HCT116 (cell line): ENCODE measurements at regions not wholly inside any gene's neighbourhood (a gene's known extent, or its start where the extent isn't known, plus 50 kb on each side); places are given as distances from the start of the nearest gene placed in this dataset.

Experiments
- ATAC-seq: fragments of 200-7000 bp; cut with Tn5 transposase; 2 replicates; pipeline ENCODE4 v1.9.1; 2020; ENCODE audit warnings: mild to moderate bottlenecking, moderate library complexity
- BruUV-seq: library from RNA; stranded (reverse); fragments of 400-500 nt; replicated peaks from 2 replicates; lab custom pipeline; 2021; lab: Mats Ljungman, UMichigan
- CTCF ChIA-PET: fragments of 300-600 bp; sonication (Branson Sonifier 250); formaldehyde crosslinking; loops from one replicate; lab custom pipeline; 2021; ENCODE audit warnings: antibody characterized with exemption; lab: Charles Lee
- POLR2A ChIA-PET: fragments of 300-600, 350-600 bp; sonication (Branson Sonifier 250); formaldehyde crosslinking; loops from one replicate; lab custom pipeline; 2021; ENCODE audit warnings: antibody characterized with exemption; lab: Charles Lee
- RAD21 ChIA-PET, 2 experiments: fragments of 300-600 bp; sonication (Branson Sonifier 250); formaldehyde crosslinking; loops; one replicate each; lab custom pipeline; 2023; ENCODE audit warnings: low total read pairs in 2 of 2; ENCODE audit not compliant: uncharacterized antibody in 2 of 2, unreplicated experiment in 2 of 2, low non-redundant PET in 1 of 2; lab: Charles Lee
- DNase-seq: peaks from one replicate; pipeline ENCODE4 v3.0.0-alpha.2; 2010; ENCODE audit warnings: low read depth, low spot score
- H2AFZ ChIP-seq: fragments of 200-600 bp; shearing (Covaris generic), sonication (generic); 2 replicates; pipeline ENCODE4 v1.6.1; 2017; ENCODE audit warnings: low read depth, mixed run types, mixed read lengths, antibody characterized with exemption, low read length; ENCODE audit not compliant: poor library complexity, severe bottlenecking
- H3K27ac ChIP-seq: 2 replicates; pipeline ENCODE4 v1.5.1; 2012; ENCODE audit warnings: low read depth, low read length
- H3K27me3 ChIP-seq: fragments of 200-600 bp; sonication (generic); 2 replicates; pipeline ENCODE4 v1.6.1; 2016; ENCODE audit warnings: mixed run types, low read length, mixed read lengths; ENCODE audit not compliant: insufficient read depth
- H3K36me3 ChIP-seq, 2 experiments: fragments of 200-500 bp in 1 of 2; fragments of 200-600 bp in 1 of 2; sonication (Bioruptor generic) in 1 of 2; sonication (generic) in 1 of 2; 2 replicates each; pipeline versions ENCODE4 v1.5.1 to v1.6.1; 2014 to 2016; ENCODE audit warnings: low read length in 2 of 2, inconsistent platforms in 1 of 2, mixed read lengths in 1 of 2, mixed run types in 1 of 2; ENCODE audit not compliant: insufficient read depth in 2 of 2, control insufficient read depth in 1 of 2
- H3K4me1 ChIP-seq, 2 experiments: fragments of 200-600 bp in 1 of 2; sonication (generic) in 1 of 2; 2 replicates each; pipeline versions ENCODE4 v1.5.1 to v1.6.1; 2012 to 2017; ENCODE audit warnings: low read length in 2 of 2, inconsistent platforms in 1 of 2, mild to moderate bottlenecking in 1 of 2, mixed read lengths in 1 of 2, mixed run types in 1 of 2, moderate library complexity in 1 of 2; ENCODE audit not compliant: insufficient read depth in 2 of 2, control insufficient read depth in 1 of 2
- H3K4me2 ChIP-seq: fragments of 200-600 bp; sonication (generic); 2 replicates; pipeline ENCODE4 v1.6.1; 2017; ENCODE audit warnings: mixed run types, low read length, mixed read lengths
- H3K4me3 ChIP-seq, 2 experiments: fragments of 200-600 bp in 1 of 2; sonication (generic) in 1 of 2; replicated peaks in 1 of 2; 2 replicates each; pipeline ENCODE4 v1.5.1; 2011 to 2016; ENCODE audit warnings: low read length in 2 of 2, control low read depth in 1 of 2, low read depth in 1 of 2, mild to moderate bottlenecking in 1 of 2, mixed read lengths in 1 of 2, mixed run types in 1 of 2
- H3K79me2 ChIP-seq: fragments of 200-600 bp; sonication (generic); 2 replicates; pipeline ENCODE4 v1.6.1; 2017; ENCODE audit warnings: mild to moderate bottlenecking, mixed run types, low read length, moderate library complexity, mixed read lengths; ENCODE audit not compliant: insufficient read depth
- H3K9ac ChIP-seq: fragments of 200-600 bp; sonication (generic); 2 replicates; pipeline ENCODE4 v1.6.1; 2016; ENCODE audit warnings: low read length, mixed read lengths
- H3K9me2 ChIP-seq: fragments of 200-600 bp; sonication (generic), shearing (Covaris generic); 2 replicates; pipeline ENCODE4 v1.6.1; 2017; ENCODE audit warnings: mixed run types, mild to moderate bottlenecking, moderate library complexity; ENCODE audit not compliant: insufficient read depth
- H3K9me3 ChIP-seq, 2 experiments: fragments of 200-500 bp in 1 of 2; fragments of 200-600 bp in 1 of 2; sonication (Bioruptor generic) in 1 of 2; sonication (generic) in 1 of 2; 2 replicates each; pipeline ENCODE4 v1.6.1; 2014 to 2017; ENCODE audit warnings: low read length in 2 of 2, mixed read lengths in 2 of 2, inconsistent platforms in 1 of 2, low read depth in 1 of 2, mild to moderate bottlenecking in 1 of 2, mixed run types in 1 of 2, moderate library complexity in 1 of 2; ENCODE audit not compliant: control insufficient read depth in 1 of 2, insufficient read depth in 1 of 2
- H4K20me1 ChIP-seq: fragments of 200-600 bp; sonication (generic), shearing (Covaris generic); 2 replicates; pipeline ENCODE4 v1.6.1; 2017; ENCODE audit warnings: mixed run types, mild to moderate bottlenecking, moderate library complexity; ENCODE audit not compliant: insufficient read depth
- CTCF ChIP-seq, 3 experiments: fragments of 200-600 bp in 1 of 3; sonication (generic) in 1 of 3; IDR thresholded peaks in 2 of 3; conservative IDR thresholded peaks in 1 of 3; 2 replicates each; pipeline ENCODE4 v1.5.1; 2012 to 2017; ENCODE audit warnings: low read depth in 2 of 3, low read length in 2 of 3, antibody characterized with exemption in 1 of 3, borderline replicate concordance in 1 of 3, control low read depth in 1 of 3, mild to moderate bottlenecking in 1 of 3, mixed read lengths in 1 of 3, mixed run types in 1 of 3, moderate library complexity in 1 of 3; ENCODE audit not compliant: insufficient read depth in 1 of 3
- EGR1 ChIP-seq: IDR thresholded peaks from 2 replicates; pipeline ENCODE4 v1.6.1; 2012; ENCODE audit warnings: low read depth
- EZH2phosphoT487 ChIP-seq: fragments of 200-600 bp; IDR thresholded peaks from 2 replicates; pipeline ENCODE4 v1.6.1; 2018; ENCODE audit warnings: antibody characterized with exemption, borderline replicate concordance
- FOSL1 ChIP-seq: IDR thresholded peaks from 2 replicates; pipeline ENCODE4 v1.6.1; 2012; ENCODE audit warnings: low read depth
- JUND ChIP-seq: IDR thresholded peaks from 2 replicates; pipeline ENCODE4 v1.6.1; 2012
- MAX ChIP-seq: IDR thresholded peaks from 2 replicates; pipeline ENCODE4 v1.6.1; 2012
- POLR2A ChIP-seq: IDR thresholded peaks from 2 replicates; pipeline ENCODE4 v1.7.0; 2011; ENCODE audit warnings: borderline replicate concordance; ENCODE audit not compliant: insufficient read depth, insufficient read length; ENCODE audit errors: extremely low read depth
- RAD21 ChIP-seq: IDR thresholded peaks from 2 replicates; pipeline ENCODE4 v1.6.1; 2012; ENCODE audit warnings: low read depth, mild to moderate bottlenecking
- SIN3A ChIP-seq: IDR thresholded peaks from 2 replicates; pipeline ENCODE4 v1.6.1; 2012; ENCODE audit warnings: low read depth
- ZNF274 ChIP-seq: fragments of 200-500 bp; sonication (Bioruptor generic); IDR thresholded peaks from 2 replicates; pipeline ENCODE4 v1.6.1; 2014; ENCODE audit warnings: mild to moderate bottlenecking, low read depth, low read length, inconsistent platforms
- intact Hi-C: fragments of 100-400 bp; cut with micrococcal nuclease; formaldehyde crosslinking; loops from 2 replicates; pipeline ENCODE4 v1.10.0; 2022
- TF ChIP-seq, protein P1 (sequence below): IDR thresholded peaks from 2 replicates; pipeline ENCODE4 v1.6.1; 2011; ENCODE audit warnings: mild to moderate bottlenecking, low read length, moderate library complexity; ENCODE audit not compliant: insufficient replicate concordance; ENCODE audit errors: extremely low read depth
- TF ChIP-seq, protein P2 (sequence below): IDR thresholded peaks from 2 replicates; pipeline ENCODE4 v1.6.1; 2012

GRCh38 chr5:4901924-4902323 is 238.2 kb upstream of the ADAMTS16 start (continued):
- no peak for TF ChIP-seq CTCF (IDR thresholded peaks at IDR 0.05 in 2 of 3, conservative IDR thresholded peaks at IDR 0.05 in 1 of 3; ENCODE audit: borderline replicate concordance in 1 of 3, insufficient read depth in 1 of 3, low read depth in 2 of 3, low read length in 2 of 3)

GRCh38 chr5:4905674-4906520 is 234.2 kb upstream of the ADAMTS16 start:
- Histone ChIP-seq H4K20me1 (no peaks in the 10 kb centered on the region), H3K4me3 (no peak overlapping the region), H3K79me2 (no peaks in the 10 kb centered on the region), H3K27ac (no peak overlapping the region), H3K9me3 (no peaks in the 10 kb centered on the region), H3K9me2 (no peaks in the 10 kb centered on the region), H3K36me3 (no peaks in the 10 kb centered on the region), H3K4me2 (no peak overlapping the region), H3K9ac (no peak overlapping the region), H3K4me1 (no peaks in the 10 kb centered on the region), H2AFZ (no peak overlapping the region), H3K27me3 (0 out of 2 replicates have a peak, but pooled peaks cover 2% of the 10 kb centered on the region)
- ChIA-PET RAD21 (no interaction called here), CTCF (no interaction called here), POLR2A (no interaction called here)
- ATAC-seq (peak; percentile 40), DNase-seq (no peak)
- BruUV-seq, result no TSS peak
- intact Hi-C loops, result no loop called here
- TF ChIP-seq, protein P1, sequence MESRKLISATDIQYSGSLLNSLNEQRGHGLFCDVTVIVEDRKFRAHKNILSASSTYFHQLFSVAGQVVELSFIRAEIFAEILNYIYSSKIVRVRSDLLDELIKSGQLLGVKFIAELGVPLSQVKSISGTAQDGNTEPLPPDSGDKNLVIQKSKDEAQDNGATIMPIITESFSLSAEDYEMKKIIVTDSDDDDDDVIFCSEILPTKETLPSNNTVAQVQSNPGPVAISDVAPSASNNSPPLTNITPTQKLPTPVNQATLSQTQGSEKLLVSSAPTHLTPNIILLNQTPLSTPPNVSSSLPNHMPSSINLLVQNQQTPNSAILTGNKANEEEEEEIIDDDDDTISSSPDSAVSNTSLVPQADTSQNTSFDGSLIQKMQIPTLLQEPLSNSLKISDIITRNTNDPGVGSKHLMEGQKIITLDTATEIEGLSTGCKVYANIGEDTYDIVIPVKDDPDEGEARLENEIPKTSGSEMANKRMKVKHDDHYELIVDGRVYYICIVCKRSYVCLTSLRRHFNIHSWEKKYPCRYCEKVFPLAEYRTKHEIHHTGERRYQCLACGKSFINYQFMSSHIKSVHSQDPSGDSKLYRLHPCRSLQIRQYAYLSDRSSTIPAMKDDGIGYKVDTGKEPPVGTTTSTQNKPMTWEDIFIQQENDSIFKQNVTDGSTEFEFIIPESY, result no peak
- TF ChIP-seq EGR1 (no peak), RAD21 (no peak), FOSL1 (no peak), EZH2phosphoT487 (no peak), SIN3A (no peak), JUND (no peak), ZNF274 (no peak), POLR2A (no peak), CTCF (IDR thresholded peaks at IDR 0.05 in 2 of 3, conservative IDR thresholded peaks at IDR 0.05 in 1 of 3; ENCODE audit: borderline replicate concordance in 1 of 3, insufficient read depth in 1 of 3, low read depth in 2 of 3, low read length in 2 of 3) (no peak), MAX (no peak)
- TF ChIP-seq, protein P2, sequence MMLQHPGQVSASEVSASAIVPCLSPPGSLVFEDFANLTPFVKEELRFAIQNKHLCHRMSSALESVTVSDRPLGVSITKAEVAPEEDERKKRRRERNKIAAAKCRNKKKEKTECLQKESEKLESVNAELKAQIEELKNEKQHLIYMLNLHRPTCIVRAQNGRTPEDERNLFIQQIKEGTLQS, result no peak
